HK-2 (cell line): ENCODE measurements at regions not wholly inside any gene's neighbourhood (a gene's known extent, or its start where the extent isn't known, plus 50 kb on each side); places are given as distances from the start of the nearest gene placed in this dataset.
A peak's percentile ranks its signal among the peaks of the same experiment; 100 is the strongest.
"Not testable (repeated sequence)": the region's sequence is repeated elsewhere in the genome, so short reads cannot be mapped to it uniquely, and the experiment has no call there.

Source experiments
- DNase-seq: peaks from one replicate; pipeline ENCODE4 v3.0.0-alpha.2; 2018; ENCODE audit not compliant: unreplicated experiment

DNA sequence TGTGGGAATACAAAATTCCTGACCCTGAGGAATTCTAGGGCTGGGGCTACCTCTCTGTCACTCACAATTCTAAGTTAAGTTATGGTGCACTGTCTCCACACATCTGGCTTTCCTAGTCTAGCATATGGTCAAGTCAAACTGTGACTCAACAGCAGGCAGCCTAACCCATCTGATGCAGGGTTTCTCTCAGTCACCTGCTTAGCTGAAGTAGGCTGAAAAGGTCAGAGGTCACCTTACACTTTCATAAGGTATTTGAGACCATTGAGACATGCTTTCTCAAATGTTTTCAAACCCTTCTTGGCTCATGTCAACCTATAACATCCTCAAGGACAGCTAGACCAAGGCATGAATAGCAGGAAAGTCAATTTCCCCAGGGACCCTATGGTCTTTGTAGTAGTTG lies 196.5 kb upstream of the STK26 start:
- no peak for DNase-seq

DNA sequence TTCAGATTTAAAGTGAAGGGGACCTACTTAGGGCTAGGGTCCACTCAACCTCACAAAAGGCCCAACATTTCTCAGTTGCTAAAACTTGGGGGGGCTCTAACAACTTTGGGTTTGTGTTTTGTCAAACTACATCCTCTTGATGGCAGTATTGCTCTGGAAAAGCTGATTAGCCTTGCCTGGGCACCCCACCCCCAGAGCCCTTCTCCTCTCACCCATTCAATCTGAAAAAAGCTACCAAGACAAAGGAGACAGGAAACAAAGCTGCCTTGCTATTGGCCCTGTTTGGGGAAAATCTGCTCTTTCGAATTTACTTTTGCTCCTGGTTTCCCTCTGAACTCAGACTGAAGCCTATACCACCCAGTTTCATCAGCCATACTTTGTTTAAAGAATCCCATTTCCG lies 195.2 kb upstream of the STK26 start:
- no peak for DNase-seq

DNA sequence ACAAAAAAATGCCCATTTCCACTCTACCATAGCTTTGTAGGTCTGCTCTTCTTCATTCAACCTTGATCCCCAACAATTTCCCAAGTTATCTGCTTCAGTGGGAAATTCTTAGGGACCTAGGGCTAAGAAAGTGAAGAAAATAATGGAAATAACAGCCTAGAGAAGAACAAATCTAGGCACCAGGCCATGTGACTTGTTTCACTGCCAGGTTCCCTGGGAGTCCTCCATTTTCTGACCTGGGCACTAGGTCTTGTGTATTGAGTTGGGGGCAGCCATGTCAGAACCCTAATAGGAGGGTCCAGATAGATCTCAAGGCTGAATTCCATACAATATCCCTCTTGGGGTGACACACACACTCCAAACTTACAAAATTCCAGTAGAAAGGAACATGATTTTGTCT lies 194.6 kb upstream of the STK26 start:
- no peak for DNase-seq

DNA sequence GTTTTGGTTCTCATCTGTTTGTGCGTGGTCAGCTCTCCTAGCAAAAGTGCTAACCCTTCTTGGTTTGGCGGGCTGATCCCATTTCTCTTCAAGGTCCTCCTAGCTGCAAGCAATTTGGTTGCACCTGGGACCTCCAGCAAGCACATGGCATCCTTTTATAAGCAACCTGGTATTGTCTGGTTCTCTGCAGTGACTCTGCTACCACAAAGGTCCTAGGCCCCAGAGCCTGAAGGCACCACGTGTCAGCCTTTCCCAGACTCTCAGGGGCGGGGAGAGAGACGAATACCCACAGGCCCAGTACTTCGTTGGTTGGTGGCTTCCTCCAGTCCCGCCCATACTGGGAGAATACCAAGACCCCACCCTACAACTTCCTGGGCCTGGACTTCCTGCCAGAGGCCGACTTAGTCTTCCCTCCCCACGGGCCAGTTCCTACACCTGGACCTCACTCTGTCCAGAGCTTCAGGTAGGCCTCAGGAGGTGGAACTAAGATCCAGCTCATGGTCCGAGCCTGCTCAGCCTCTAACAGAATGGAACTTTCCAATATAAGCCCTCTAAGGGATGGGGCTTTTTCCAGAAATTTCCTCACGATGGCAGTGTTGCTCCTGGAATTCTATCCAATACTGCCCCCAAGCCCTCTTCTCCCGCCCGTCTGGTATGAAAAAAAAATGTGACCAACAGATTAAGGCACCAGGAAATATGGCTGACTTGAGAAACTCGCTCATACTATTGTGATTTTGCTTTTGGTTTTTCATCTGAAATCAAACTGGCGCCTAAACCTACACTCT lies 192.5 kb upstream of the STK26 start:
- no peak for DNase-seq

DNA sequence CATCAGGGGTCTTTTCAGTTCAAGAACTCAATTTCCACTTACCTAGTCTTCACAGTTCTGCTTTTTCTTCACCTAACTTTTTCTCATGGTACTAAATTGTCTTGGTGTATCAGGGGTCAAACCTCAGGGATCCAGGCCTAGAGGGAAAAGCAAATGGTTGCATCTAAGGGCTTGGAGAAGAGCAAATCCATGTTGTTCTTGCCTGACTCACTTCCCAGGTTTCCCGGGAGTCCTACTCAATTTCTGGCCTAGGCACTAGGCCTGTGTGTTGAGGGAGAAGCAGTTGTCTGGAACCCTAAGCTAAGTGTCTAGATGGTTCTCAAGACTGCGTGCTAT lies 191.9 kb upstream of the STK26 start:
- no peak for DNase-seq

DNA sequence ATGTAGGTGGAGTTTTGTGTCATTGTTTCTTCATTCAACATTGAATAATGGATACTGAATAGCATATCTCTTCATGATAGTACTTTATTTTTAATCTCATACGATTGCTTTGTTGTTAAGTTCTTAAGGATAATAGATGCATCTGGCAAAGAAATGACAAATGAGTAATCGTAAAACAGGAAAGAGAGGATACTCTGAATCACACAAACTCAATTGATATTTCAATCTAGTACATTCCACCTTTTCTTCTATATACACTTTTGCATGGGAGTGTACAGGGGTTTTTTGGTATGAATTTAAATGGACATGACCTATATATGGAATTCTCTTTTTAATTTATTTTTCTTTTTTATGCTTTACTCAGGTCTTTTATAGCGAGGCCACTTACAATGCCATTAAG lies 186.9 kb upstream of the STK26 start:
- no peak for DNase-seq

DNA sequence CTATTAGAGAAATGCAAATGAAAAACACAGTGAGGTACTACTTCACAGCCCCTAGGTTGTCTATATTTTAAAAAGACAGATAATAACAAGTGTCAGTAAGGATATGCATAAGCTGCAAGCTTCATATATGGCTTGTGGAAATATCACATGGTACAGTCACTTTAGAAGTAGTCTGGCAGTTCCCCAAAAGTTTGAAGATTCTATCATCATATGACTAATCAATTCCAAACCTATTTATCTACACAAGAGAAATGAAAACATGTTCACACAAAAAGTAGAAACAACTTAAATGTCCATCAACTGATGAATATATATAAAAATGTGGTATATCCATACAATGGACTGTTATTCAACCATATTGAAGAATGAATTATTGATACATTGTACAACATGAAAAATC lies 185.8 kb upstream of the STK26 start:
- DNase-seq, result no peak

DNA sequence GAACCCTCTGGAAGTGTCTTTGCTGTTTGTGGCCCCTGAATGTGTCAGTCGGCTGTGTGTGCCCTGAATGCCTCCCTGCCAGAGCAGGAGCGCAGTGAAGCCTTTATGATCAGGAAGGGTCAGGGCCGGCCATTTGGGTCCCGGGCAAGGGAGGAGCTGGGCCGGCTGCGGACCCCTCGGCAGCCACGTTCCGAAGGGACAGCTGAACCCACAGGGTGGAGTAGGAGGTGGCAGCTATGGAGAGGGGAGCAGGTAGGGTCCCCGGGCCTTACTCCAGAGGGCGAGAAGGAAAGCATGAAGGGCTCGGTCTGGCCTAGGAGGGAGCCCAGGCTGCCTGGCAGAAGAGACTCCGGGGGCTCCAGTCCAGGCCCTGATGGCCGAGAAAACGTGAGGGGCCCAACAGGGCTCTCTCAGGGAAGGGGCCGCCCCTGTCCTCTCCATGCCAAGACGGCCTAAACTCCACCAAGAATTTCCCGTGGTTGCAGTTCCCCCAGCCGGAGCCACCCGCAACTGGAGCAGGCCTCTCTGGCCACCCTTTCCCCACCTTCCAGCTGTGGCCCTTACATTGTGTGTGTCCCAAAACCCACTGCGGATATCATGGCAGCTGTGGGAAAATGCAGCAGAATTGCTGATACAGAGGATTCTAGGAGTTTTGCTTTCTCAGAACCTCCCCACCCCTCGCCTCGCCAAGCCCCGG lies 182.2 kb upstream of the STK26 start:
- DNase-seq, result no peak

DNA sequence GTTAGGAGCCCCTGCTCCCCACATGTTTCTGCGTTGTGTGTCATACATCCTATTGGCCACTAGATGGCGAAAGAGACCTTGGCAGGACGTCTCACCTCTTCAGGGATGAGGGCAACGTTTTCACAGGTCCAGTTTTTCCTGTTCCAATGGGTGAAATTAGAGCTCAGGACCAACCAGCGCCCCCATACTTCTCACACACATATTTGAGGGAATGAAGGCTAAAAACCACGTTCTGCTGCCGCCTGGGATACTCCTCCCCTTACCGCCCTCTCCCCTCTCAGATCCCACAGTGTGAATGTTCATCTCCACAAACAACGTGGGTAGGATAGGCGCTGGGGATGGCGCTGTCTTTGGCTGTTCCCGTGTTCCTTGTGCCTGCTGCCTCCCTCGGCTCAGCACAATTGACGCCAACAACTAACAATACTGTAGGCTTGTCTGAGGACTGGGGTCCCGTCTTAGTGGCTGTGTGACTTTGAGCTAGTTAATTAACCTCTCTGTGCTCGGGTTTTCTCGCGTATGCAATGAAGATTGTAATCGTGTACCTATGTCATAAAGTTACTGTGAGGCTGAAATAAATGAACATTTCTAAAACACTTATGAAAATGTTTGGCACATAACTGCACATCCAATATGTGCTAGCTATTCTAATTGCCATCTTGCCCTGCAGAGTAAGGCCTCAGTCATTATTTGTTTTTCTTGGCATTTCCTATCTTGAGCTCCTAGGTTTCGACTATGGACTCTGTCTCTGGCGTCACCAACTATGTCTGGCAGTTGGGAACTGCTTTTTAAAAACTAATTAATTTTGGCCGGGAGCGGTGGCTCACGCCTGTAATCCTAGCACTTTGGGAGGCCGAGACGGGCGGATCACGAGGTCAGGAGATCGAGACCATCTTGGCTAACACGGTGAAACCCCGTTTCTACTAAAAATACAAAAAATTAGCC lies 181.3 kb upstream of the STK26 start:
- peak; percentile 32 for DNase-seq

DNA sequence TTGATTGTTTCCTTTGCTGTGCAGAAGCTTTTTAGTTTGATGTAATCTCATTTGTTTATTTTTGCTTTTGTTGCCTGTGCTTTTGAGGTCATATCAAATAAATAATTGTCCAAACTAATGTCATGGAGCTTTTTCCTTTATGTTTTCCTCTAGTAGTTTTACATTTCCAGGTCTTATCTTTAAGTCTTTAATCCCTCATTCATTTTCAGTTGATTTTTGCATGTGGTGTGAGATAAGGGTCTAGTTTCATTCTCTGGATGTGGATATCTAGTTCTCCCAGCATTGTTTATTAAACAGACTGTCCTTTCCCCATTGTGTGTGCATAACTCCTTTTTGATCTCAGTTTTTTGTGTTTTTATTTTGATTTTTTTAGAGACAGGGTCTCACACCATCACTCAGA lies 179.1 kb upstream of the STK26 start:
- no peak for DNase-seq

DNA sequence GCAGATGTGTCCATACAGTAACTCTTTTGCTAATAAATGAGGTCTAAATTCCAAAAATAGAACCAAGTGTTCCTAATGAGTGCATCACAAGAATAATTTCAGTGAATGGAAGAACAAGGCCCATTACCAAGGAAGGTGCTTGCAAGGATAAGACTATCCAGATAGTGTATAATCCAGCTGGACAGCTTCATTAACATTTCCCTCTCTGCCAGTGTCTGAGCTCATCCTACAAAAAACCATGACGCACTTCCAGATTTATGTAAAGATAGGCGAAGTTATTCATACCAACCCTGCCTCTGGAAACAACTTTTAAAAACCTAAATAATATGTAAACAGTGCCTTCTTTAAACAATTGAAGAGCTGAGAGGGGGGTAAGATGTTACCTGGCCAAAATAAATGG lies 177.9 kb upstream of the STK26 start:
- no peak for DNase-seq

DNA sequence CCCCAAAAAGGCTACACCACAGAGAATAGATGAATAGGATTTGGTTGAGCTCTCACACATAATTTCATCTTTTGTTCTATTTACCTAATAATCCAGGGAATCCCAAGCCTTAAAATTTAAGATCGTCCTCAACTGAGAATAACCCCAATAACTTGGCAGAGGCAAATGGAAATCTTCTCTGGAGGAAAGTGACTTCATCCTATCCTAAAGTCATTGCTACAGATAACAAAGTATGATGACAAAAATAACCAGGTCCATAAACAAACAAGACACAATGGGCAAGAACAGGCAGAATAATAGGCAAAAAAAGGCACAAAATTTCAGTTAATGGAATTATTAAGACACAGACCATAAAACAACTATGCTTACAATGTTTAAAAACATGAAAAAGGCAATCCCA lies 177.3 kb upstream of the STK26 start:
- no peak for DNase-seq

DNA sequence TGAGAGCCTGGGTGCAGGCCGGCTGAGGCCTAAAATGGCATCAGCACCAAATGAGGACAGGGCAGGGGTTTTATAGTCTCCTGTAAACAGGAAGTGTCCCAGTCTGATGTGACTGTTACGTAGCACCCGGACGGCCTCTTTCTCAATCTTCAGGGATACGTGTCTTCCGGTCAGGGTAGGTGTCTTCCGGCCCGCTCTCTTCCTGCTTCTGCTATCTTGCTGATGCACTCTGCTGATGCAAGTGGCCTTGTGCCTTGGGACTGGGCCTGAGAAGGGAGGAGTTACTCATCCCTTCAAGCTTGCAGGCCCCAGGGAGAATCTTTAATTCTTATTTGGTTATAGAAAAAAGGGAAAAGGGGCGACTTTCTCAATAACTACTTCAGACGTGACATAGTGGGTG lies 172.1 kb upstream of the STK26 start:
- not testable (repeated sequence) for DNase-seq

DNA sequence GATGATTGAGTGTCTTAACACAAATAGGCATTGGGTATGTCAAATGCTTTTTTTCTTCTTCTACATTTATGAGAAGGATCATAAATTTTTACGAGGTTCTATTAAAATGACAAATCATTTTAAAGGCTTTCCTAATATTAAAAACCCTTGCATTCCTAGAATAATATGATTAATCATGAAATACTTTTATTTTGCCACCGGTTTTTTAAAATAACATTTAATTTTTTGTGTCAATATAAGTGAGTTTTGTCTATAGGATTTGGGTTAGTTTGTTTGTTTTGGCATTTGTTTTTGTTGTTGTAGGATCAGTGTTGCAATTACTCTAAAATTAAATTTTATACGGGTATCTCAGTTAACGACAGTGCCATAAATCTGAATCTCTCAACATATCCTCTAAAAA lies 169.7 kb upstream of the STK26 start:
- DNase-seq, result no peak

DNA sequence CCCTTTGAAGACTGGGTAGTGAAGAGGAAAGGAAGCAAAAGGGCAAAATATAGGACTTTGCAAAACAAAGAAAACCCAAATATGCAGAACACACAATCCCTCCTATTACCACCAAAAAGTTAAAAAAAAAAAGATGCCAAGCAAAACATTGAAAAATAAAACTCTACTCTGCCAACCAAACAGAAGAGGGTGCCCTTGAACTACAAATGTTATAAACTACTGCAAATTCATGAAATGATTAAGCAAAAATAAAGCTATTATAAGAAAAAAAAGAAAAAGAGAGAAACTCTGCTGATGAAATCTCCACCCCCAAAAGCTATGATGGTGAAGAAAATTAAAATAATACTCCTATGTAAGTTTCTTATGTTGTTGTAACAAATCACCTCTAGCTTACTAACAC lies 168.5 kb upstream of the STK26 start:
- DNase-seq, result no peak

DNA sequence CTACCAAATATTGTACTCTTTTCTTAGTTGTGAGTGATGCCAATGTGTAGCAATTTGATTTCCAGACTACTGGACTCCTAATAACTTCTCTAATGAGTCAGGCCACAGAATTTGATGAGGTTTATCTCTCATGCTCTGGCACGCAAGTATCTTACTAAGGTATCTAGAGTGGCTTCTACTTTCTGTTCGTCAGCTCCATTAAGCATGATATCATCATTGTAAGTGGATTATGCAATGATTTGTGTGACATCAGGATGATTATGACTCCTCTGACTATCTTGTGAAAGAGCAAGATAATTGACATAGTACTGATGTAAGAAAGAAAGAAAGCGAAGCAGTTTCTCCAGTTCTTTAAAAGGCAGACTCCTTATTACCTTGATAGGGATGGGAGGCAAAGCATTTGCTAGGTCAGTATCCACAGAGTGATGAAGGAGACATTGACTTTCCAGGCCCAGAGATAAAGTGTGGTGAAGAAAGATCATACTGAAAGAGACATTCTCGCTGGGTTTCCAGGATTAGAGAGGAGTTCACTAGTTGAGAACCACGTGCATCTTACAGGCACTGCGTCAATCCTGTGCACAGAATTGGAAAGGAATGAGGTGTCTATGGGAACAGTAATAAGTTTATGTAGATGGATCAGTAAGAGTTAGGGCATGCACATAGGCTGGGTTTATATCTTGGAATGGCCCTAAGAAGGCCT lies 161.9 kb upstream of the STK26 start:
- no peak for DNase-seq

DNA sequence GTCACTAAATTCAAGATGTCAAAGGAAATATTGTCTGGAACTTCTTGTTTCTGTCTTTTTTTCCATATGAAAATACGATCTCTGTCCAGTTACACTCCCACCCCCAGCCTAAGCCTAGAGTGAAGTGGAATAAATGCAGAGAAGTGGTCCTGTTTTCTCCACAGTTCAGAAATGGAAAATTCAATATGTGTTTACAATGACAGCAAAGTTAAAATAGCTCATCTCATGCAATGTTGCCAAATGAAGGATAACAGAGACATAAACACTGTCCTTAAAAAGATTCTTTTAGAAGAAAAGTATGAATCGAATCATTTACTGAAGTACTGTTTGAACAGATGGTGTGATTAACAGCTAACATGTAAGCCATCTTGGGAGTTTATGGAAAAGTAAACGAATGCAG lies 160.8 kb upstream of the STK26 start:
- no peak for DNase-seq

DNA sequence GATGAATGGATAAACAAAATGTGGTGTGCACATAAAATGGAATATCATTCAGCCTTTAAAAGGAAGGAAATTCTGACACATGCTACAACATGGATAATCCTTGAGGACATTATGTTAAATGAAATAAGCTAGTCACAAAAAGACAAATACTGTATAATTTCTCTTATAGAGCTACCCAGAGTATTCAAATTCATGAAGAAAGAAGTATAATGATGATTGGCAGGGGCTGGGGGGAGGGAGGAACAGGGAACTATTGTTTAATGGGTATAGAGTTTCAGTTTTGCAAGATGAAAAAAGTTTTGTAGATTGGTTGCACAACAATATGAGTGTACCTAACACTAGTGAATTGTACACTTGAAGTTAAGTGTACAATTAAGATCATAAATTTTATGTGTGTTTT lies 153.9 kb upstream of the STK26 start:
- no peak for DNase-seq

DNA sequence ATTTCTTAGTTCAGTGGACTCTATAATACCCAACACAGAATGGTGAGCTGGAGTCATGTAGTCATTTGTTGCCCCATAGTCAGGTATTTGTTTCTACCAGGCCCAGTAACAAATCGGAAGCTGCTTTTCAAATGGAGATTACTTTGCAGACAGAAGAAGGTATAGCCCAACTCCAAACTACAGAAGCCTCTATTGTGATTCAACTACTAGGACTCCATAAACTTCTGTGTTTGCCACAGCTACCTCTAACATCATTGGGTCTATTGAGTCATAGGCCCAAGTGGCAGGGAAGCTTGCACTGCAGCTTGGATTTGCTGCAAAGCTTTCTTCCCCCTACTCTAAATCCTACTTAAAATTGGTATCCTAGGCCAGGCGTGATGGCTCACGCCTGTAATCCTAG lies 148.8 kb upstream of the STK26 start:
- DNase-seq, result no peak

DNA sequence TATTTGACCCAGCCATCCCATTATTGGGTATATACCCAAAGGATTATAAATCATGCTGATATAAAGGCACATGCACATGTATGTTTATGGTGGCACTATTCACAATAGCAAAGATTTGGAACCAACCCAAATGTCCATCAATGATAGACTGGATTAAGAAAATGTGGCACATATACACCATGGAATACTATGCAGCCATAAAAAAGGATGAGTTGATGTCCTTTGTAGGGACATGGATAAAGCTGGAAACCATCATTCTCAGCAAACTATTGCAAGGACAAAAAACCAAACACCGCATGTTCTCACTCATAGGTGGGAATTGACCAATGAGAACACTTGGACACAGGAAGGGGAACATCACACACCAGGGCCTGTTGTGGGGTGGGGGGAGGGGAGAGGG lies 147.3 kb upstream of the STK26 start:
- DNase-seq, result not testable (repeated sequence)

DNA sequence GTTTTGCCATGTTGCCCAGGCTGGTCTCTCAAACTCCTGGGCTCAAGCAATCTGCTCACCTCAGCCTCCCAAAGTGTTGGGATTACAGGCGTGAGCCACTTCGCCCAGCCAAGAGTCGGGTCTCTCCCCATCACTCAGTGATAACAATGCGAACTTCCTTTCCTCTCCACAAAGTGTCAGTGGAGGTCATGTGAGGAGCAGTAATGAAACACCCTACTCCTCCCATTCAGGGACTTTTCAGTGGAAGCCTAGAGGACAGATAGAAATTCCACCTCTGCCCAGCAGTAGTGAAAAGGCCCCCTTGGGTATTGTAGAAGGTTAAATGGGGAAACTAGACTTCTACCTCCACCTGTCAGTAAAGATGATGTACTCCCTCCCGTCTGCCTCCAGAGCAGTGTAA lies 141.9 kb upstream of the STK26 start:
- DNase-seq, result no peak

DNA sequence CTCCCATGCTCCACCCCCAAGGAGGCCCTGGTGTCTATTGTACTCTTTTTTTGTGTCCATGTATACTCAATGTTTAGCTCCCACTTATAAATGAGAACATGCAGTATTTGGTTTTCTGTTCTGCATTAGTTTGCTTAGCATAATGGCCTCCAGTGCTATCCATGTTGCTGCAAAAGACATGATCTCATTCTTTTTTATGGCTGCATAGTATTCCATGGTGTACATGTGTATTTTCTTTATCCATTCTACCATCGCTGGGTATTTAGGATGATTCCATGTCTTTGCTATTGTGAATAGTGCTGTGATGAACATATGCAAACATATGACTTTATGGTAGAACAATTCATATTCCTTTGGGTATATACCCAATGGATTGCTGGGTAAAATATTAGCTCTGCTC lies 138.1 kb upstream of the STK26 start:
- not testable (repeated sequence) for DNase-seq
